Bronchial epithelial cell (primary cell): ENCODE measurements at regions not wholly inside any gene's neighbourhood (a gene's known extent, or its start where the extent isn't known, plus 50 kb on each side); places are given as distances from the start of the nearest gene placed in this dataset.

ENCODE experiments used
- DNase-seq: peaks from one replicate; pipeline ENCODE4 v3.0.0-alpha.2; 2010; ENCODE audit warnings: low read depth
- FAIRE-seq: peaks from 2 replicates; lab custom pipeline; 2011; peaks lifted over from hg19 to GRCh38; lab: Jason Lieb, UNC
- H3K27me3 ChIP-seq: 2 replicates; pipeline ENCODE4 v1.5.1; 2011; ENCODE audit warnings: low read length; ENCODE audit not compliant: control insufficient read depth, insufficient read depth
- H3K36me3 ChIP-seq: 2 replicates; pipeline ENCODE4 v1.5.1; 2011; ENCODE audit warnings: low read length; ENCODE audit not compliant: control insufficient read depth, insufficient read depth
- H3K4me3 ChIP-seq: 2 replicates; pipeline ENCODE4 v1.5.1; 2011; ENCODE audit warnings: mild to moderate bottlenecking, low read depth, low read length, control low read depth
- TF ChIP-seq, protein P1 (sequence below): IDR thresholded peaks from 2 replicates; pipeline ENCODE4 v1.5.1; 2011; ENCODE audit warnings: mild to moderate bottlenecking, moderate library complexity, low read length, control low read depth, inconsistent platforms; ENCODE audit not compliant: insufficient read depth, severe bottlenecking

DNA sequence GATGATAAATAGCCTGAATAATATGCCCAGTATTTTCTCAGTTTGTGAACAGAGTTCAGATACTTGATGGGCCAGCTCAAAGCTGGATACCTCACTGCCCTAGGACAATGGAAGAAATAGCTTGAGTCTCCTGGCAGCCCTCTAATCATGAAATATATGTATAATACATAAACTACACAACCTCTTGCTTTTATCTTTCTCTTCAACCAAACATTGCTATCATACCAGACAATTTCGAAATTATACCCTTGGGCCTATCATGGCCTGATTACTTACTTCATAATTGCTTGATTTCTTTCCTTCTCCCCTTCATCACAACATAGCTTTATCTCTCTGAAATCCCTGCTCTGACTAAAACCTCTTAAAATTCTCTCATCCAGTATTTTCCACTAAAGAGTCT, 1144.9 kb upstream of the C9orf72 start:
- H3K27me3 ChIP-seq = no peaks in the 10 kb centered on the region
- TF ChIP-seq, protein P1, sequence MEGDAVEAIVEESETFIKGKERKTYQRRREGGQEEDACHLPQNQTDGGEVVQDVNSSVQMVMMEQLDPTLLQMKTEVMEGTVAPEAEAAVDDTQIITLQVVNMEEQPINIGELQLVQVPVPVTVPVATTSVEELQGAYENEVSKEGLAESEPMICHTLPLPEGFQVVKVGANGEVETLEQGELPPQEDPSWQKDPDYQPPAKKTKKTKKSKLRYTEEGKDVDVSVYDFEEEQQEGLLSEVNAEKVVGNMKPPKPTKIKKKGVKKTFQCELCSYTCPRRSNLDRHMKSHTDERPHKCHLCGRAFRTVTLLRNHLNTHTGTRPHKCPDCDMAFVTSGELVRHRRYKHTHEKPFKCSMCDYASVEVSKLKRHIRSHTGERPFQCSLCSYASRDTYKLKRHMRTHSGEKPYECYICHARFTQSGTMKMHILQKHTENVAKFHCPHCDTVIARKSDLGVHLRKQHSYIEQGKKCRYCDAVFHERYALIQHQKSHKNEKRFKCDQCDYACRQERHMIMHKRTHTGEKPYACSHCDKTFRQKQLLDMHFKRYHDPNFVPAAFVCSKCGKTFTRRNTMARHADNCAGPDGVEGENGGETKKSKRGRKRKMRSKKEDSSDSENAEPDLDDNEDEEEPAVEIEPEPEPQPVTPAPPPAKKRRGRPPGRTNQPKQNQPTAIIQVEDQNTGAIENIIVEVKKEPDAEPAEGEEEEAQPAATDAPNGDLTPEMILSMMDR = no peak
- DNase-seq (no peak), FAIRE-seq (no peak)
- H3K4me3 ChIP-seq = no peak overlapping the region
- no peaks in the 10 kb centered on the region for H3K36me3 ChIP-seq

GRCh38 chr9:28720746-28721145, 1147.5 kb upstream of the C9orf72 start:
- TF ChIP-seq, protein P1 = no peak
- Histone ChIP-seq H3K36me3 (no peaks in the 10 kb centered on the region), H3K27me3 (no peaks in the 10 kb centered on the region), H3K4me3 (no peak overlapping the region)
- DNase-seq (peak; percentile 12), FAIRE-seq (no peak)

- FAIRE-seq (no peak), DNase-seq (no peak)
- Histone ChIP-seq H3K4me3 (no peak overlapping the region), H3K27me3 (no peaks in the 10 kb centered on the region), H3K36me3 (no peaks in the 10 kb centered on the region)
- TF ChIP-seq, protein P1 = no peak
Observed at GRCh38 chr9:28730111-28730510, 1156.8 kb upstream of the C9orf72 start.

- DNase-seq = peak; percentile 78
- peak; percentile 7 for FAIRE-seq
- TF ChIP-seq, protein P1 = no peak
- H3K27me3 ChIP-seq = no peaks in the 10 kb centered on the region
- H3K36me3 ChIP-seq = no peaks in the 10 kb centered on the region
- no peak overlapping the region for H3K4me3 ChIP-seq
Observed at GRCh38 chr9:28735738-28736342, 1162.6 kb upstream of the C9orf72 start.

- H3K36me3 ChIP-seq = no peaks in the 10 kb centered on the region
- no peaks in the 10 kb centered on the region for H3K27me3 ChIP-seq
- TF ChIP-seq, protein P1 = no peak
- DNase-seq (no peak), FAIRE-seq (no peak)
- no peak overlapping the region for H3K4me3 ChIP-seq
Observed at GRCh38 chr9:28741459-28741858, 1168.2 kb upstream of the C9orf72 start.
